ENCODE measurements at regions not wholly inside any gene's neighbourhood (a gene's known extent, or its start where the extent isn't known, plus 50 kb on each side); places are given as distances from the start of the nearest gene placed in this dataset.
"Not testable (repeated sequence)": the region's sequence is repeated elsewhere in the genome, so short reads cannot be mapped to it uniquely, and the experiment has no call there.

DNA sequence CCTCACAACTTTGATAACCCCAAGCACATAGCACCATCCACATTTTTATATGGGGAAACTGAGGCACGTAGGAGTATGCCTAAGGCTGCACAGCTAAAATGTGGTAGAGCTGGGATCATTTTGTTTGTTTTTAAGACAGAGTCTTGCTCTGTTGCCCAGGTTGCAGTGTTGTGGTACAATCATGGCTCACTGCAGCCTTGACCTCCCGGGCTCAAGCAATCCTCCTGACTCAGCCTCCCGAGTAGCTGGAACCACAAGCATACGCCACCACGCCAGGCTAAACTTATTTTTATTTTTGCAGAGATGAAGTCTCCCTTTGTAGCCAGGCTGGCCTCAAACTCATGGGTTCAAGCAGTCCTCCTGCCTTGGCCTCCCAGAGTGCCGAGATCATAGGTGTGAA, 81.0 kb upstream of the GSE1 start:
- in situ Hi-C loops (cut with MboI; ENCODE audit: low sequenced_read_pairs) = no loop called here
- no TSS peak for BruUV-seq (replicated peaks)
- Histone ChIP-seq H2AFZ (replicated peaks; ENCODE audit: low read length, poor library complexity) (no peak overlapping the region), H2AK9ac (replicated peaks; ENCODE audit: low read depth, low read length, poor library complexity) (no peak overlapping the region), H3K27me3 (ENCODE audit: control insufficient read depth, insufficient read depth, low read length) (no peaks in the 10 kb centered on the region), H2BK15ac (ENCODE audit: low read depth, low read length) (no peak overlapping the region), H2AK5ac (ENCODE audit: low read depth, low read length) (no peak overlapping the region), H4K20me1 (ENCODE audit: insufficient read depth, low read length) (peaks cover 4% of the 10 kb centered on the region), H2BK20ac (ENCODE audit: low read depth, low read length) (no peak overlapping the region), H3K23ac (ENCODE audit: low read depth, low read length) (no peak overlapping the region), H4K5ac (ENCODE audit: low read depth, low read length) (no peak overlapping the region), H2BK5ac (ENCODE audit: low read depth, low read length, poor library complexity, severe bottlenecking) (no peak overlapping the region), H3K4ac (ENCODE audit: low read depth, low read length) (no peak overlapping the region), H4K91ac (ENCODE audit: insufficient read depth, low read depth, low read length) (no peak overlapping the region), H3K36me3 (ENCODE audit: control insufficient read depth, insufficient read depth, low read length) (no peaks in the 10 kb centered on the region), H3K79me1 (ENCODE audit: low read depth in 1 of 2, low read length in 2 of 2) (peaks cover 17 to 30% of the 10 kb centered on the region in 2 experiments), H3K27ac (ENCODE audit: insufficient read depth, low read length) (no peak overlapping the region), H3K4me2 (ENCODE audit: low read depth, low read length) (no peak overlapping the region), H2BK120ac (ENCODE audit: low read depth, low read length) (no peak overlapping the region), H3K9me1 (ENCODE audit: insufficient read depth, low read length) (peaks cover 3% of the 10 kb centered on the region; the same call in 1 of the 2 replicates), H3K14ac (replicated peaks; ENCODE audit: low read depth, low read length) (no peak overlapping the region), H3K9me3 (ENCODE audit: control insufficient read depth, insufficient read depth, low read length) (no peaks in the 10 kb centered on the region), H3K9ac (ENCODE audit: low read depth, low read length) (no peak overlapping the region), H3K18ac (ENCODE audit: low read depth, low read length) (no peak overlapping the region), H4K8ac (ENCODE audit: low read depth in 2 of 2, low read length in 2 of 2) (no peak overlapping the region), H3K56ac (ENCODE audit: extremely low read depth, insufficient read depth, low read length) (no peak overlapping the region), H3K4me1 (ENCODE audit: control insufficient read depth, insufficient read depth, low read length) (peaks cover 7% of the 10 kb centered on the region; the same call in 1 of the 2 replicates), H3K4me3 (ENCODE audit: insufficient read depth, low read depth, low read length) (no peak overlapping the region)
- no peak for TF ChIP-seq MXI1 (IDR thresholded peaks at IDR 0.05; ENCODE audit: borderline replicate concordance, low read depth, low read length)
- no peak for TF ChIP-seq CEBPB (IDR thresholded peaks at IDR 0.05; ENCODE audit: low read depth, low read length)
- TF ChIP-seq CHD1 (IDR thresholded peaks at IDR 0.05; ENCODE audit: low read depth, low read length) = no peak
- TF ChIP-seq NFE2L2 (IDR thresholded peaks at IDR 0.05; ENCODE audit: low read depth, low read length) = no peak
- no peak for TF ChIP-seq RCOR1 (IDR thresholded peaks at IDR 0.05; ENCODE audit: insufficient replicate concordance, low read length)
- POLR2A ChIA-PET (ENCODE audit: unreplicated experiment) = no interaction called here
- intact Hi-C loops (cut with micrococcal nuclease) = no loop called here
- CTCF ChIA-PET = no interaction called here
- ATAC-seq (ENCODE audit: low read depth) (no peak), DNase-seq (no peak)
- WGBS, 2 experiments (ENCODE audit: extremely low coverage in 2 of 2, insufficient read length in 1 of 2) = no CpG with 5 or more reads among the region's 6 CpGs
- dilution Hi-C loops (cut with HindIII; ENCODE audit: low sequenced_read_pairs, unreplicated experiment) = no loop called here

DNA sequence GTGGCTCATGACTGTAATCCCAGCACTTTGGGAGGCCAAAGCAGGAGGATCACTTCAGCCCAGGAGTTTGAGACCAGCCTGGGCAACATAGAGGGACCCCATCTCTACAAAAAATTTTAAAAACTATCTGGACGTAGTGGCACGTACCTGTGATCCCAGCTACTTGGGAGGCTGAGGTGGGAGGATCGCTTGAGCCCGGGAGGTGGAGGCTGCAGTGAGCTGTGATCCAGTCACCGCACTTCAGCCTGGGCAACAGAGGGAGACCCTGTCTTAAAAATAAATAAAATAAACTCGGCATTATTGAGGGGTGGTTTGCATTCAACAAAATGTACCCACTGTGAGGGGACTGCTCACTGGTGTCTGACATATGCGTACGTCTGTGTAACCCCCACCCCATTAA, 79.5 kb upstream of the GSE1 start:
- BruUV-seq (replicated peaks); H3K27ac ChIP-seq (ENCODE audit: insufficient read depth, low read length); H4K20me1 ChIP-seq (ENCODE audit: insufficient read depth, low read length): not testable (repeated sequence)

More for the DNA sequence above, 79.5 kb upstream of the GSE1 start:
- ATAC-seq (ENCODE audit: low read depth); H3K4me1 ChIP-seq (ENCODE audit: control insufficient read depth, insufficient read depth, low read length); H2BK5ac ChIP-seq (ENCODE audit: low read depth, low read length, poor library complexity, severe bottlenecking); H4K8ac ChIP-seq (ENCODE audit: low read depth in 2 of 2, low read length in 2 of 2); H3K9me1 ChIP-seq (ENCODE audit: insufficient read depth, low read length); DNase-seq; H2BK120ac ChIP-seq (ENCODE audit: low read depth, low read length); dilution Hi-C loops (cut with HindIII; ENCODE audit: low sequenced_read_pairs, unreplicated experiment); POLR2A ChIA-PET (ENCODE audit: unreplicated experiment); intact Hi-C loops (cut with micrococcal nuclease); H3K18ac ChIP-seq (ENCODE audit: low read depth, low read length); H3K27me3 ChIP-seq (ENCODE audit: control insufficient read depth, insufficient read depth, low read length); H2AFZ ChIP-seq (replicated peaks; ENCODE audit: low read length, poor library complexity); H4K5ac ChIP-seq (ENCODE audit: low read depth, low read length); H3K4ac ChIP-seq (ENCODE audit: low read depth, low read length); in situ Hi-C loops (cut with MboI; ENCODE audit: low sequenced_read_pairs); H2BK20ac ChIP-seq (ENCODE audit: low read depth, low read length); H2AK9ac ChIP-seq (replicated peaks; ENCODE audit: low read depth, low read length, poor library complexity); H3K4me3 ChIP-seq (ENCODE audit: insufficient read depth, low read depth, low read length); CTCF ChIA-PET; H3K56ac ChIP-seq (ENCODE audit: extremely low read depth, insufficient read depth, low read length); H4K91ac ChIP-seq (ENCODE audit: insufficient read depth, low read depth, low read length); H3K9ac ChIP-seq (ENCODE audit: low read depth, low read length); H3K14ac ChIP-seq (replicated peaks; ENCODE audit: low read depth, low read length); H3K23ac ChIP-seq (ENCODE audit: low read depth, low read length); H2BK15ac ChIP-seq (ENCODE audit: low read depth, low read length); H3K9me3 ChIP-seq (ENCODE audit: control insufficient read depth, insufficient read depth, low read length); H2AK5ac ChIP-seq (ENCODE audit: low read depth, low read length); H3K36me3 ChIP-seq (ENCODE audit: control insufficient read depth, insufficient read depth, low read length); H3K4me2 ChIP-seq (ENCODE audit: low read depth, low read length): not testable (repeated sequence)
- 100% methylated on average over 2 of the region's 8 CpGs; no CpG with 5 or more reads in 1 of the 2 experiments for WGBS, 2 experiments (ENCODE audit: extremely low coverage in 2 of 2, insufficient read length in 1 of 2)
- H3K79me1 ChIP-seq (ENCODE audit: low read depth in 1 of 2, low read length in 2 of 2) = peaks cover 9 to 29% of the 10 kb centered on the region in 2 experiments

Data from IMR-90 (cell line).